ENCODE measurements at regions not wholly inside any gene's neighbourhood (a gene's known extent, or its start where the extent isn't known, plus 50 kb on each side); places are given as distances from the start of the nearest gene placed in this dataset.
A peak's percentile ranks its signal among the peaks of the same experiment; 100 is the strongest.
"Not testable (repeated sequence)": the region's sequence is repeated elsewhere in the genome, so short reads cannot be mapped to it uniquely, and the experiment has no call there.

- intact Hi-C loops (cut with micrococcal nuclease; ENCODE audit: unreplicated experiment); H3K27ac ChIP-seq (ENCODE audit: low read length); H3K4me3 ChIP-seq (ENCODE audit: low read depth in 2 of 2, low read length in 2 of 2); BruUV-seq (replicated peaks); H3K27me3 ChIP-seq (ENCODE audit: control insufficient read depth, insufficient read depth, low read length); in situ Hi-C loops (cut with HindIII; ENCODE audit: low pct_unique_long_range_greater_than_20kb, low sequenced_read_pairs); CTCF ChIA-PET; H3K36me3 ChIP-seq (ENCODE audit: control insufficient read depth, insufficient read depth, low read length); H3K4me1 ChIP-seq (ENCODE audit: control insufficient read depth, insufficient read depth, low read length); ATAC-seq; H3K9me3 ChIP-seq (ENCODE audit: control insufficient read depth, insufficient read depth, low read depth, low read length); DNase-seq (ENCODE audit: low read depth, low spot score); POLR2A ChIA-PET: not testable (repeated sequence)
Observed at GRCh38 chrY:25396911-25397310, 225.0 kb upstream of the CDY1 start.

- H3K9me3 ChIP-seq (ENCODE audit: control insufficient read depth, insufficient read depth, low read depth, low read length); H3K4me1 ChIP-seq (ENCODE audit: control insufficient read depth, insufficient read depth, low read length); POLR2A ChIA-PET; intact Hi-C loops (cut with micrococcal nuclease; ENCODE audit: unreplicated experiment); in situ Hi-C loops (cut with HindIII; ENCODE audit: low pct_unique_long_range_greater_than_20kb, low sequenced_read_pairs); H3K27me3 ChIP-seq (ENCODE audit: control insufficient read depth, insufficient read depth, low read length); H3K36me3 ChIP-seq (ENCODE audit: control insufficient read depth, insufficient read depth, low read length); BruUV-seq (replicated peaks); DNase-seq (ENCODE audit: low read depth, low spot score); H3K27ac ChIP-seq (ENCODE audit: low read length); H3K4me3 ChIP-seq (ENCODE audit: low read depth in 2 of 2, low read length in 2 of 2); CTCF ChIA-PET: not testable (repeated sequence)
- ATAC-seq, result peak; percentile 97
Observed at GRCh38 chrY:25399081-25399480, 222.8 kb upstream of the CDY1 start.

GRCh38 chrY:25408327-25408726 is 213.6 kb upstream of the CDY1 start:
- in situ Hi-C loops (cut with HindIII; ENCODE audit: low pct_unique_long_range_greater_than_20kb, low sequenced_read_pairs); H3K27ac ChIP-seq (ENCODE audit: low read length); H3K4me3 ChIP-seq (ENCODE audit: low read depth in 2 of 2, low read length in 2 of 2); H3K36me3 ChIP-seq (ENCODE audit: control insufficient read depth, insufficient read depth, low read length); POLR2A ChIA-PET; BruUV-seq (replicated peaks); ATAC-seq; H3K27me3 ChIP-seq (ENCODE audit: control insufficient read depth, insufficient read depth, low read length); H3K9me3 ChIP-seq (ENCODE audit: control insufficient read depth, insufficient read depth, low read depth, low read length); H3K4me1 ChIP-seq (ENCODE audit: control insufficient read depth, insufficient read depth, low read length); intact Hi-C loops (cut with micrococcal nuclease; ENCODE audit: unreplicated experiment); DNase-seq (ENCODE audit: low read depth, low spot score); CTCF ChIA-PET: not testable (repeated sequence)
